ENCODE measurements at regions not wholly inside any gene's neighbourhood (a gene's known extent, or its start where the extent isn't known, plus 50 kb on each side); places are given as distances from the start of the nearest gene placed in this dataset.

- Histone ChIP-seq H3F3A (ENCODE audit: insufficient read depth, low read length) (no peaks in the 10 kb centered on the region), H3K27me3 (replicated peaks; ENCODE audit: insufficient read depth, low read length) (no peaks in the 10 kb centered on the region), H2AFZ (ENCODE audit: low read length) (no peak overlapping the region), H3K9me2 (replicated peaks; ENCODE audit: insufficient read depth, low read length) (no peaks in the 10 kb centered on the region), H4K20me1 (ENCODE audit: insufficient read depth, low read length) (no peaks in the 10 kb centered on the region), H3K4me3 (ENCODE audit: low read length) (no peak overlapping the region), H3K4me1 (ENCODE audit: low read length) (no peaks in the 10 kb centered on the region), H3K27ac (ENCODE audit: low read length) (no peak overlapping the region), H3K9ac (ENCODE audit: low read length) (no peak overlapping the region), H3K79me2 (ENCODE audit: low read length) (no peaks in the 10 kb centered on the region), H3K4me2 (ENCODE audit: low read depth, low read length) (no peak overlapping the region), H3K36me3 (replicated peaks; ENCODE audit: insufficient read depth, low read length) (no peaks in the 10 kb centered on the region), H3K9me3 (replicated peaks; ENCODE audit: insufficient read depth, low read length) (no peaks in the 10 kb centered on the region)
- TF ChIP-seq EZH2 (optimal IDR thresholded peaks at IDR 0.05; ENCODE audit: low read depth, low read length) (no peak), EZH2phosphoT487 (IDR thresholded peaks at IDR 0.05; ENCODE audit: low read length) (no peak), CTCF (IDR thresholded peaks at IDR 0.05; ENCODE audit: low read length) (no peak)
- DNase-seq, result no peak
Observed at GRCh38 chr17:33550261-33550660, 257.2 kb upstream of the ASIC2 start.

DNA sequence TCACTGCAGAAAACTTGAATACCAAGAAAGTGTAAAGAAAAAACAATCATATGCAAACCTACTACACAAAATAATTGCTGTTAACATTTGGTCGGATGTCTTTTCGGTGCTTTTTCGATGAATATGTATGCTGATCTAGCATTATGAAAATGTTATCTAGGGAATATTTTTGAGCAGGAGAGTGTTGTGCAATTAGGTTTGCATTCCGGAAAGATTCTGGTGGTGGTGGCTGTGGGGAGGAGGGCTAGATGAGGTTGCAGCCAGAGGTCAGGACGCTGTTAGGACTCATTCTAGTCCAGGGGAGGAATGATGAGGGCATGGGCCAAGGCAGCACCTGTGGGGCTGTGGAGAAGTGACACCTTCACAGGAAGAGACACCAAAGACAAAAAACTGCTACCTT is 258.0 kb upstream of the ASIC2 start:
- no peak overlapping the region for H3K4me2 ChIP-seq (ENCODE audit: low read depth, low read length)
- H3K27ac ChIP-seq (ENCODE audit: low read length), result no peak overlapping the region
- no peaks in the 10 kb centered on the region for H3K9me3 ChIP-seq (replicated peaks; ENCODE audit: insufficient read depth, low read length)
- no peaks in the 10 kb centered on the region for H3K79me2 ChIP-seq (ENCODE audit: low read length)
- H3K9ac ChIP-seq (ENCODE audit: low read length), result no peak overlapping the region
- no peak for DNase-seq
- no peaks in the 10 kb centered on the region for H3K9me2 ChIP-seq (replicated peaks; ENCODE audit: insufficient read depth, low read length)
- no peak overlapping the region for H2AFZ ChIP-seq (ENCODE audit: low read length)
- no peak for TF ChIP-seq CTCF (IDR thresholded peaks at IDR 0.05; ENCODE audit: low read length)
- no peak for TF ChIP-seq EZH2phosphoT487 (IDR thresholded peaks at IDR 0.05; ENCODE audit: low read length)
- TF ChIP-seq EZH2 (optimal IDR thresholded peaks at IDR 0.05; ENCODE audit: low read depth, low read length), result no peak
- H3K4me1 ChIP-seq (ENCODE audit: low read length), result no peaks in the 10 kb centered on the region
- H4K20me1 ChIP-seq (ENCODE audit: insufficient read depth, low read length), result no peaks in the 10 kb centered on the region
- H3K27me3 ChIP-seq (replicated peaks; ENCODE audit: insufficient read depth, low read length), result no peaks in the 10 kb centered on the region
- no peak overlapping the region for H3K4me3 ChIP-seq (ENCODE audit: low read length)
- no peaks in the 10 kb centered on the region for H3F3A ChIP-seq (ENCODE audit: insufficient read depth, low read length)
- no peaks in the 10 kb centered on the region for H3K36me3 ChIP-seq (replicated peaks; ENCODE audit: insufficient read depth, low read length)

DNA sequence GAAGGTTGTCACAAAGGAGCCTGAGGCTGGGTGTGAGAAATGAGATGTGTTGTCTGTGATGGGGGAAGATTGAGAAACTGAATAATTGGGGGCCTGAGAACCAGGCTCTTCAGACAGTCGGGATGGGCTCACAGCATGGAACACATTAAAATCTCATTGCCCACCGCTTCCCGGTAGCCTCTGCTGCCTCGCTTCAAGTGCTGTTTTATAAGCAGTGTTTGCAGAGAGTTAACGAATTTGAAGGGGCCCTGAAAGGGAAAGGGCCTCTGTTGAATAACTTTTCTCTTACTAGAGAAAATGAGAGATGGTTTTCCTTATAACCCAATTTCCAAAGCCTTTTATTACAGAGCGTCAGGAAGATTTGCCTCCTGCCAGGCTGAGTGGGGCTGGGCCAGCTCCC is 258.8 kb upstream of the ASIC2 start:
- Histone ChIP-seq H4K20me1 (ENCODE audit: insufficient read depth, low read length) (no peaks in the 10 kb centered on the region), H3K4me3 (ENCODE audit: low read length) (no peak overlapping the region), H3K4me2 (ENCODE audit: low read depth, low read length) (no peak overlapping the region), H3K9me3 (replicated peaks; ENCODE audit: insufficient read depth, low read length) (no peaks in the 10 kb centered on the region), H3K9me2 (replicated peaks; ENCODE audit: insufficient read depth, low read length) (no peaks in the 10 kb centered on the region), H2AFZ (ENCODE audit: low read length) (no peak overlapping the region), H3K27me3 (replicated peaks; ENCODE audit: insufficient read depth, low read length) (no peaks in the 10 kb centered on the region), H3K9ac (ENCODE audit: low read length) (no peak overlapping the region), H3K36me3 (replicated peaks; ENCODE audit: insufficient read depth, low read length) (no peaks in the 10 kb centered on the region), H3K27ac (ENCODE audit: low read length) (no peak overlapping the region), H3K79me2 (ENCODE audit: low read length) (no peaks in the 10 kb centered on the region), H3K4me1 (ENCODE audit: low read length) (no peaks in the 10 kb centered on the region), H3F3A (ENCODE audit: insufficient read depth, low read length) (no peaks in the 10 kb centered on the region)
- TF ChIP-seq EZH2 (optimal IDR thresholded peaks at IDR 0.05; ENCODE audit: low read depth, low read length) (no peak), CTCF (IDR thresholded peaks at IDR 0.05; ENCODE audit: low read length) (no peak), EZH2phosphoT487 (IDR thresholded peaks at IDR 0.05; ENCODE audit: low read length) (no peak)
- DNase-seq, result no peak

Data from MM.1S (cell line).